K562 (cell line): ENCODE measurements at regions not wholly inside any gene's neighbourhood (a gene's known extent, or its start where the extent isn't known, plus 50 kb on each side); places are given as distances from the start of the nearest gene placed in this dataset.

Experiments
- ATAC-seq: fragments of 200-7000 bp; cut with Tn5 transposase; 3 replicates; pipeline ENCODE4 v1.9.1; 2020; ENCODE audit warnings: moderate library complexity
- BruUV-seq: library from RNA; stranded (reverse); fragments of 400-500 nt; replicated peaks from 2 replicates; lab custom pipeline; 2021; lab: Mats Ljungman, UMichigan
- CTCF ChIA-PET: fragments of 300-600 bp; formaldehyde crosslinking; extraction: SDS; loops from one replicate; lab custom pipeline; 2021; ENCODE audit warnings: low intra/inter-chr PET ratio; lab: Yijun Ruan, JAX
- POLR2A ChIA-PET: fragments of 300-600, 350-650 bp; sonication (Branson Sonifier 250); formaldehyde crosslinking; extraction: SDS; loops from one replicate; lab custom pipeline; 2021; ENCODE audit warnings: antibody characterized with exemption, inconsistent platforms; lab: Yijun Ruan, JAX
- DNase-seq, 4 experiments: peaks; one replicate each; pipeline versions ENCODE4 v3.0.0 to v3.0.0-alpha.2; 2011 to 2018; ENCODE audit warnings: low spot score in 3 of 4, mixed read lengths in 3 of 4; ENCODE audit errors: extremely low read depth in 1 of 4
- FAIRE-seq: peaks from 2 replicates; lab custom pipeline; 2011; peaks lifted over from hg19 to GRCh38; lab: Jason Lieb, UNC
- H2AFZ ChIP-seq: 2 replicates; pipeline ENCODE4 v1.6.0; 2011; ENCODE audit warnings: low read depth, low read length, control low read depth, inconsistent platforms
- H3K27ac ChIP-seq: fragments of 200-600 bp; 3 replicates; pipeline ENCODE4 v1.8.0; 2011; ENCODE audit warnings: low read depth, mild to moderate bottlenecking, control low read depth, inconsistent platforms, low read length, moderate library complexity, mixed read lengths; ENCODE audit errors: extremely low read depth
- H3K27me3 ChIP-seq, 2 experiments: fragments of 300-600 bp in 1 of 2; 2 replicates in 1 of 2; 3 replicates in 1 of 2; pipeline versions ENCODE4 v1.6.0 to v1.8.0; 2011; ENCODE audit warnings: inconsistent platforms in 2 of 2, low read length in 2 of 2, mild to moderate bottlenecking in 1 of 2, mixed read lengths in 1 of 2, moderate library complexity in 1 of 2; ENCODE audit not compliant: control insufficient read depth in 2 of 2, insufficient read depth in 2 of 2
- H3K36me3 ChIP-seq: fragments of 300-600 bp; 3 replicates; pipeline ENCODE4 v1.8.0; 2011; ENCODE audit warnings: mild to moderate bottlenecking, low read length, inconsistent platforms; ENCODE audit not compliant: control insufficient read depth, insufficient read depth
- H3K4me1 ChIP-seq, 2 experiments: fragments of 200-600 bp in 1 of 2; replicated peaks in 1 of 2; 2 replicates in 1 of 2; 3 replicates in 1 of 2; pipeline versions ENCODE4 v1.5.1 to v1.8.0; 2011; ENCODE audit warnings: inconsistent platforms in 2 of 2, low read length in 2 of 2, mild to moderate bottlenecking in 1 of 2, mixed read lengths in 1 of 2, moderate library complexity in 1 of 2; ENCODE audit not compliant: control insufficient read depth in 2 of 2, insufficient read depth in 2 of 2
- H3K4me2 ChIP-seq: 2 replicates; pipeline ENCODE4 v1.6.1; 2011; ENCODE audit warnings: low read length, control low read depth, inconsistent platforms, mixed read lengths; ENCODE audit not compliant: insufficient read depth
- H3K4me3 ChIP-seq: fragments of 200-600 bp; sonication (generic), shearing (Covaris generic); 2 replicates; pipeline ENCODE4 v1.5.1; 2016; ENCODE audit warnings: control low read depth, inconsistent platforms
- H3K79me2 ChIP-seq: fragments of 200-600 bp; 3 replicates; pipeline ENCODE4 v1.8.0; 2011; ENCODE audit warnings: low read length, inconsistent platforms; ENCODE audit not compliant: control insufficient read depth, insufficient read depth
- H3K9ac ChIP-seq, 2 experiments: 2 replicates each; pipeline versions ENCODE4 v1.6.0 to v1.6.1; 2011; ENCODE audit warnings: low read depth in 2 of 2, low read length in 2 of 2, control low read depth in 1 of 2, inconsistent platforms in 1 of 2, mild to moderate bottlenecking in 1 of 2, mixed read lengths in 1 of 2; ENCODE audit not compliant: insufficient read depth in 1 of 2
- H3K9me1 ChIP-seq: one replicate; pipeline ENCODE4 v1.6.0; 2011; ENCODE audit warnings: inconsistent platforms, mild to moderate bottlenecking, low read length, moderate library complexity; ENCODE audit not compliant: control insufficient read depth, insufficient read depth
- H3K9me3 ChIP-seq: replicated peaks from 2 replicates; pipeline ENCODE4 v1.5.1; 2011; ENCODE audit warnings: low read depth, low read length, inconsistent platforms; ENCODE audit not compliant: control insufficient read depth, insufficient read depth
- H4K20me1 ChIP-seq: replicated peaks from 2 replicates; pipeline ENCODE4 v1.6.1; 2011; ENCODE audit warnings: low read length, inconsistent platforms, mixed read lengths; ENCODE audit not compliant: control insufficient read depth, insufficient read depth
- BRD4 ChIP-seq: fragments of 200-600 bp; sonication (generic); IDR thresholded peaks from 2 replicates; pipeline ENCODE4 v1.6.1; 2017; ENCODE audit warnings: inconsistent platforms
- CBFA2T3 ChIP-seq: fragments of 450-650 bp; IDR thresholded peaks from 2 replicates; pipeline ENCODE4 v1.6.1; 2017
- E2F3 ChIP-seq: fragments of 250-450 bp; sonication (Bioruptor Pico); IDR thresholded peaks from 2 replicates; pipeline ENCODE4 v1.4.0; 2020; ENCODE audit warnings: mild to moderate bottlenecking
- ERF ChIP-seq: fragments of 450-650 bp; formaldehyde crosslinking; IDR thresholded peaks from 2 replicates; pipeline ENCODE4 v1.4.0; 2020; ENCODE audit warnings: mild to moderate bottlenecking, mixed read lengths
- ETV6 ChIP-seq, 3 experiments: fragments of 150-350 bp in 1 of 3; sonication (generic) in 1 of 3; formaldehyde crosslinking in 1 of 3; IDR thresholded peaks; 2 replicates each; pipeline versions ENCODE4 v1.6.1 to v1.8.0; 2014 to 2022; ENCODE audit warnings: borderline replicate concordance in 2 of 3, low read depth in 2 of 3, antibody characterized with exemption in 1 of 3, low read length in 1 of 3, mild to moderate bottlenecking in 1 of 3, missing genetic modification reagents in 1 of 3
- FOXP1 ChIP-seq: sonication (generic); formaldehyde crosslinking; IDR thresholded peaks from 2 replicates; pipeline ENCODE4 v1.8.0; 2022; ENCODE audit warnings: mild to moderate bottlenecking, missing genetic modification reagents
- GABPB1 ChIP-seq: sonication (generic); formaldehyde crosslinking; IDR thresholded peaks from 2 replicates; pipeline ENCODE4 v1.8.0; 2022; ENCODE audit warnings: mild to moderate bottlenecking, missing genetic modification reagents
- GABPB2 ChIP-seq: fragments of 250-450 bp; sonication (Bioruptor Pico); conservative IDR thresholded peaks from 2 replicates; pipeline ENCODE4 v1.5.1; 2021; ENCODE audit warnings: mild to moderate bottlenecking
- HMG20A ChIP-seq: fragments of 450-650 bp; formaldehyde crosslinking; conservative IDR thresholded peaks from 2 replicates; pipeline ENCODE4 v1.4.0; 2020; ENCODE audit warnings: mild to moderate bottlenecking, mixed read lengths
- MCM7 ChIP-seq, 2 experiments: fragments of 450-650 bp; IDR thresholded peaks; 2 replicates each; pipeline ENCODE4 v1.6.1; 2016 to 2018
- MTA3 ChIP-seq: fragments of 450-650 bp; formaldehyde crosslinking; IDR thresholded peaks from 2 replicates; pipeline ENCODE4 v1.6.1; 2017; ENCODE audit warnings: mild to moderate bottlenecking, borderline replicate concordance
- RAD21 ChIP-seq, 2 experiments: fragments of 250-450 bp in 1 of 2; fragments of 450-650 bp in 1 of 2; sonication (Bioruptor Pico) in 1 of 2; formaldehyde crosslinking in 1 of 2; IDR thresholded peaks in 1 of 2; conservative IDR thresholded peaks in 1 of 2; 2 replicates each; pipeline versions ENCODE4 v1.4.0 to v1.8.0; 2020 to 2022; ENCODE audit warnings: mild to moderate bottlenecking in 2 of 2, moderate library complexity in 1 of 2
- RUNX1 ChIP-seq: sonication (generic); IDR thresholded peaks from 2 replicates; pipeline ENCODE4 v1.6.1; 2016; ENCODE audit warnings: antibody characterized with exemption, low read depth
- USF2 ChIP-seq: sonication (generic); formaldehyde crosslinking; IDR thresholded peaks from 2 replicates; pipeline ENCODE4 v1.5.0; 2020; ENCODE audit warnings: missing genetic modification reagents
- ZNF239 ChIP-seq: fragments of 250-450 bp; sonication (Bioruptor Pico); IDR thresholded peaks from 2 replicates; pipeline ENCODE4 v1.4.0; 2020; ENCODE audit warnings: mild to moderate bottlenecking
- ZNF511 ChIP-seq: sonication (generic); formaldehyde crosslinking; IDR thresholded peaks from 2 replicates; pipeline ENCODE4 v1.8.0; 2022; ENCODE audit warnings: mild to moderate bottlenecking, missing genetic modification reagents
- ZNF561 ChIP-seq: fragments of 450-650 bp; formaldehyde crosslinking; conservative IDR thresholded peaks from 2 replicates; pipeline ENCODE4 v1.4.0; 2020; ENCODE audit warnings: mild to moderate bottlenecking, moderate library complexity
- ZNF695 ChIP-seq: fragments of 450-650 bp; formaldehyde crosslinking; IDR thresholded peaks from 2 replicates; pipeline ENCODE4 v1.4.0; 2020; ENCODE audit warnings: mild to moderate bottlenecking, moderate library complexity
- ZZZ3 ChIP-seq: fragments of 450-650 bp; IDR thresholded peaks from 2 replicates; pipeline ENCODE4 v1.6.1; 2016; ENCODE audit warnings: antibody characterized with exemption, mild to moderate bottlenecking, moderate library complexity
- WGBS: fragments of 100-300 bp; shearing (Covaris generic); methylation state at CpG from one replicate; pipeline ENCODE4 v1.1.6; 2016; ENCODE audit warnings: low coverage, mixed read lengths; ENCODE audit not compliant: insufficient coverage; ENCODE audit errors: missing lambda C conversion rate; 5-methylcytosine and 5-hydroxymethylcytosine counted together
- in situ Hi-C: fragments of 300-500 bp; cut with MboI; formaldehyde crosslinking; loops from 4 replicates; pipeline ENCODE4 v1.15.0; 2018; ENCODE audit warnings: inconsistent platforms, mixed read lengths
- intact Hi-C: fragments of 100-400 bp; cut with micrococcal nuclease; formaldehyde crosslinking; loops from 2 replicates; pipeline ENCODE4 v1.14.2; 2022
- TF ChIP-seq, protein P1 (sequence below): sonication (generic); formaldehyde crosslinking; IDR thresholded peaks from 2 replicates; pipeline ENCODE4 v1.8.1; 2023; ENCODE audit warnings: mild to moderate bottlenecking, missing genetic modification reagents, moderate library complexity

- intact Hi-C loops, result no loop called here
- DNase-seq (no peak), FAIRE-seq (no peak), ATAC-seq (no peak)
- no peak overlapping the region for H3K4me2 ChIP-seq
- no TSS peak for BruUV-seq
- H3K4me3 ChIP-seq, result no peak overlapping the region
- no peaks in the 10 kb centered on the region for H4K20me1 ChIP-seq
- H3K9me1 ChIP-seq, result no peaks in the 10 kb centered on the region
- H3K27me3 ChIP-seq, result no peaks in the 10 kb centered on the region
- in situ Hi-C loops, result no loop called here
- no peak overlapping the region for H3K9ac ChIP-seq
- no peak overlapping the region for H2AFZ ChIP-seq
- CTCF ChIA-PET, result no interaction called here
- H3K36me3 ChIP-seq, result no peaks in the 10 kb centered on the region
- no peaks in the 10 kb centered on the region for H3K9me3 ChIP-seq
- TF ChIP-seq CBFA2T3, result no peak
- no peak for TF ChIP-seq E2F3 (CRISPR knock-in tag)
- no peak for TF ChIP-seq USF2
- no peak for TF ChIP-seq GABPB1 (CRISPR knock-in tag)
- no peak for TF ChIP-seq ZNF511
- TF ChIP-seq ZZZ3, result no peak
- TF ChIP-seq ZNF239 (CRISPR knock-in tag), result no peak
- no peak for TF ChIP-seq ERF (CRISPR knock-in tag)
- TF ChIP-seq ZNF561, result no peak
- TF ChIP-seq MTA3, result no peak
- TF ChIP-seq MCM7 (IDR thresholded peaks at IDR 0.05), result no peak
- TF ChIP-seq, protein P1, sequence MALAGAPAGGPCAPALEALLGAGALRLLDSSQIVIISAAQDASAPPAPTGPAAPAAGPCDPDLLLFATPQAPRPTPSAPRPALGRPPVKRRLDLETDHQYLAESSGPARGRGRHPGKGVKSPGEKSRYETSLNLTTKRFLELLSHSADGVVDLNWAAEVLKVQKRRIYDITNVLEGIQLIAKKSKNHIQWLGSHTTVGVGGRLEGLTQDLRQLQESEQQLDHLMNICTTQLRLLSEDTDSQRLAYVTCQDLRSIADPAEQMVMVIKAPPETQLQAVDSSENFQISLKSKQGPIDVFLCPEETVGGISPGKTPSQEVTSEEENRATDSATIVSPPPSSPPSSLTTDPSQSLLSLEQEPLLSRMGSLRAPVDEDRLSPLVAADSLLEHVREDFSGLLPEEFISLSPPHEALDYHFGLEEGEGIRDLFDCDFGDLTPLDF (CRISPR knock-in tag), result no peak
- TF ChIP-seq GABPB2 (CRISPR knock-in tag), result no peak
- TF ChIP-seq ETV6 (IDR thresholded peaks at IDR 0.05; ENCODE audit: borderline replicate concordance in 1 of 2, low read depth in 2 of 2, low read length in 1 of 2), result no peak
- TF ChIP-seq ETV6 (CRISPR knock-in tag; IDR thresholded peaks at IDR 0.05; ENCODE audit: borderline replicate concordance), result no peak
- TF ChIP-seq BRD4, result no peak
- TF ChIP-seq RUNX1, result no peak
- TF ChIP-seq ZNF695 (CRISPR knock-in tag), result no peak
- no peak for TF ChIP-seq FOXP1
- TF ChIP-seq HMG20A (CRISPR knock-in tag), result no peak
- TF ChIP-seq RAD21 (CRISPR knock-in tag; conservative IDR thresholded peaks at IDR 0.05 in 1 of 2, IDR thresholded peaks at IDR 0.05 in 1 of 2), result no peak
- no peaks in the 10 kb centered on the region for H3K79me2 ChIP-seq
- WGBS, result 0% methylated on average over 7 of the region's 8 CpGs
- POLR2A ChIA-PET, result interaction anchor here (1.1 kb wide), 1 partner anchor 153 kb away, joined by 3 read pairs; no protein-coding TSS in a partner anchor
- no peak overlapping the region for H3K27ac ChIP-seq
- no peaks in the 10 kb centered on the region for H3K4me1 ChIP-seq
Measured at GRCh38 chr17:5741810-5742209, 157.5 kb upstream of the NLRP1 start.
